ENCODE measurements at regions not wholly inside any gene's neighbourhood (a gene's known extent, or its start where the extent isn't known, plus 50 kb on each side); places are given as distances from the start of the nearest gene placed in this dataset.

- TF ChIP-seq CTCF (IDR thresholded peaks at IDR 0.05; ENCODE audit: poor library complexity, severe bottlenecking) (no peak), EZH2 (IDR thresholded peaks at IDR 0.05; ENCODE audit: borderline replicate concordance, insufficient read depth, low read length, poor library complexity, severe bottlenecking) (no peak), EP300 (conservative IDR thresholded peaks at IDR 0.05; ENCODE audit: poor library complexity, severe bottlenecking) (no peak)
These were observed 93.4 kb upstream of the TLK1 start for GRCh38 chr2:171253900-171254650.
